ENCODE measurements at regions not wholly inside any gene's neighbourhood (a gene's known extent, or its start where the extent isn't known, plus 50 kb on each side); places are given as distances from the start of the nearest gene placed in this dataset.

DNA sequence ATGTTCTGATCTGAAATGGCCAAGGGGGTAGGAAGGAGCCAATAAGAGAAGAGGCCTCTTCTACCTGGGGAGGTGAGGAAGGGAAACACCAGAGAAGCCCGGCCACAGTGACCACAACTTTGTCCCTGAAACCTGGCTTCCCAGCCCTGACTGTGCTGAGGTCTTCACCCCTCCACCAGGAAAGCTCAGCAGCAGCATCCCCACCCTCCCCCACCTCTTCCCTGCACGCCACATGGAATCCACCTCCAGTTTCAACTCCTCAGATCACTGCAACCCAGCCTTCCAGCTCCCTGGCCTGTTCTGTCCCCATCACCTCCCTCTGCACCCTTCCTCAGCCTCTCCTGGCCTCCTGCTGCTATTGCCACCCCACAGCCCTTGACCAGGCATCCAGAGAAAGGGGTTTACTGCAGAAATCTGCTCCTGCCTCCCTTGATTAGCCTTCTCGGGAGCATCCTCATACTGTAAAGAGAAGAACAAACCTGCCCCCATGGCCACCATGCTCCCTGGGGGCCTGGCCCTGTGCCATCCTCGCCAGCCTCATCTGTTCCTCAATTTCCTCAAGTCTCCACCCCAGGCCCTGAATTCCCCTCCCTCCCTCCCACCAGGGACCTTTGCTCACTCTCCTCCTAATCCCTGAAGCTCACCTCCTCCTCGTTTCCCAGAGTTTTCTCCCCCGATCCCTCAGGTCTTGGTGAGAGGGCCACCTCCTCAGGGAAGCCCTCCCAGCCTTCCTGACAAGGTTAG is 450.9 kb downstream of the MATN1 start:
- Histone ChIP-seq H3K4me3 (ENCODE audit: low read length) (no peak overlapping the region), H3K36me3 (ENCODE audit: control insufficient read depth, low read length) (no peaks in the 10 kb centered on the region), H3K27ac (ENCODE audit: low read depth, low read length) (no peak overlapping the region), H3K9me2 (replicated peaks; ENCODE audit: control insufficient read depth, low read length) (no peaks in the 10 kb centered on the region), H4K20me1 (ENCODE audit: control insufficient read depth, insufficient read depth, low read depth, low read length) (no peaks in the 10 kb centered on the region), H3K4me2 (ENCODE audit: low read length) (no peak overlapping the region), H3K27me3 (ENCODE audit: control insufficient read depth, low read length) (0 out of 2 replicates have a peak, but pooled peaks cover 2% of the 10 kb centered on the region), H3K4me1 (ENCODE audit: control insufficient read depth, low read length) (no peaks in the 10 kb centered on the region), H3K79me2 (ENCODE audit: control insufficient read depth, low read length) (no peaks in the 10 kb centered on the region), H3K9me3 (ENCODE audit: control insufficient read depth, insufficient read depth, low read length) (peaks cover 12% of the 10 kb centered on the region; the same call in 1 of the 2 replicates), H3F3A (ENCODE audit: control insufficient read depth, insufficient read depth) (no peaks in the 10 kb centered on the region)
- TF ChIP-seq, protein P1, sequence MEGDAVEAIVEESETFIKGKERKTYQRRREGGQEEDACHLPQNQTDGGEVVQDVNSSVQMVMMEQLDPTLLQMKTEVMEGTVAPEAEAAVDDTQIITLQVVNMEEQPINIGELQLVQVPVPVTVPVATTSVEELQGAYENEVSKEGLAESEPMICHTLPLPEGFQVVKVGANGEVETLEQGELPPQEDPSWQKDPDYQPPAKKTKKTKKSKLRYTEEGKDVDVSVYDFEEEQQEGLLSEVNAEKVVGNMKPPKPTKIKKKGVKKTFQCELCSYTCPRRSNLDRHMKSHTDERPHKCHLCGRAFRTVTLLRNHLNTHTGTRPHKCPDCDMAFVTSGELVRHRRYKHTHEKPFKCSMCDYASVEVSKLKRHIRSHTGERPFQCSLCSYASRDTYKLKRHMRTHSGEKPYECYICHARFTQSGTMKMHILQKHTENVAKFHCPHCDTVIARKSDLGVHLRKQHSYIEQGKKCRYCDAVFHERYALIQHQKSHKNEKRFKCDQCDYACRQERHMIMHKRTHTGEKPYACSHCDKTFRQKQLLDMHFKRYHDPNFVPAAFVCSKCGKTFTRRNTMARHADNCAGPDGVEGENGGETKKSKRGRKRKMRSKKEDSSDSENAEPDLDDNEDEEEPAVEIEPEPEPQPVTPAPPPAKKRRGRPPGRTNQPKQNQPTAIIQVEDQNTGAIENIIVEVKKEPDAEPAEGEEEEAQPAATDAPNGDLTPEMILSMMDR (IDR thresholded peaks at IDR 0.05; ENCODE audit: low read depth, low read length, poor library complexity, severe bottlenecking), result no peak
- TF ChIP-seq EZH2phosphoT487 (IDR thresholded peaks at IDR 0.05; ENCODE audit: borderline replicate concordance, low read length), result no peak

DNA sequence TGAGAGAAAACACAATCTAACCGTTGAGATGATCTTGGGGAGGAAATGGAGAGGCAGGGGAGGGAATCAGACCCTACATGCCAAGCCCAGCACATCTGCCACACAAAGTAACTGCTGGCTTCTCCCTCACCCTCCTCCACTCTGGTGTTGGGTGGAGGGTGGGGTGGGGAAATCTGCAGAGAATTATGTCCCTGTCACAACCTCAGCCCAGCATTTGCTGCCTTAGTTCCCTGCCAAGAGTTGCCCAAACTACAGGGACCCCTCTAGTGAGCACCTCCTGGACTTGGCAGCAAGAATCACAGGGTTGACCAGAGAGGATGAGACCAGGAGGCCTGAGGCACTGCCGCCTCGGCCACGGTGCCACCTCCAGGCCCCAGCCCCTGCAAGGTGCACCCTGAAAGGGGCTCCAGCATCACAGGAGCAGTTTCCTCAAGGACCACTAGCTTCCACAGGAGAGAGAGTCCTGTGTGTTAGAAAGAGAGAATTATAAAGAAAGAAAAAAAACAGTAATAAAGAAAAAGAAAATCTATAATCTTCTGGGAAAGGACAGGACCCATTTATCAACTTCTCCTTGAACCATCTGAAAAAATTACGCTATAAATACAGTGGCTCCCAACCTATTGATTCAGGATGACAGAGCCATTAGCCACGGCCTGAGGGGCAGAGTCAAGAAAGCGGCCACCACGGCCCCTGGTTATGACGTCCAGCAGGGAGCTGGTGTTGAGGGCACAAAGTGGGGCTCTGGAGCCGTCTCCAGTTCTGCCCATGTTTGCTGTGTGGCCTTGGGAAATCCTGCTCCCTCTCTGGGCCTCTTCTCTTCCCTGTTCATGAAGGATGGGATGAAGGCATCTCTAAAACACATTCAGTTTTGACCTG is 451.7 kb downstream of the MATN1 start:
- Histone ChIP-seq H4K20me1 (ENCODE audit: control insufficient read depth, insufficient read depth, low read depth, low read length) (no peaks in the 10 kb centered on the region), H3K27me3 (ENCODE audit: control insufficient read depth, low read length) (0 out of 2 replicates have a peak, but pooled peaks cover 2% of the 10 kb centered on the region), H3K4me1 (ENCODE audit: control insufficient read depth, low read length) (no peaks in the 10 kb centered on the region), H3K9me2 (replicated peaks; ENCODE audit: control insufficient read depth, low read length) (no peaks in the 10 kb centered on the region), H3K4me3 (ENCODE audit: low read length) (no peak overlapping the region), H3K9me3 (ENCODE audit: control insufficient read depth, insufficient read depth, low read length) (peaks cover 12% of the 10 kb centered on the region; the same call in 1 of the 2 replicates), H3K4me2 (ENCODE audit: low read length) (no peak overlapping the region), H3K79me2 (ENCODE audit: control insufficient read depth, low read length) (no peaks in the 10 kb centered on the region), H3K27ac (ENCODE audit: low read depth, low read length) (no peak overlapping the region), H3F3A (ENCODE audit: control insufficient read depth, insufficient read depth) (no peaks in the 10 kb centered on the region), H3K36me3 (ENCODE audit: control insufficient read depth, low read length) (no peaks in the 10 kb centered on the region)
- TF ChIP-seq EZH2phosphoT487 (IDR thresholded peaks at IDR 0.05; ENCODE audit: borderline replicate concordance, low read length), result no peak
- TF ChIP-seq, protein P1 (IDR thresholded peaks at IDR 0.05; ENCODE audit: low read depth, low read length, poor library complexity, severe bottlenecking), result no peak

DNA sequence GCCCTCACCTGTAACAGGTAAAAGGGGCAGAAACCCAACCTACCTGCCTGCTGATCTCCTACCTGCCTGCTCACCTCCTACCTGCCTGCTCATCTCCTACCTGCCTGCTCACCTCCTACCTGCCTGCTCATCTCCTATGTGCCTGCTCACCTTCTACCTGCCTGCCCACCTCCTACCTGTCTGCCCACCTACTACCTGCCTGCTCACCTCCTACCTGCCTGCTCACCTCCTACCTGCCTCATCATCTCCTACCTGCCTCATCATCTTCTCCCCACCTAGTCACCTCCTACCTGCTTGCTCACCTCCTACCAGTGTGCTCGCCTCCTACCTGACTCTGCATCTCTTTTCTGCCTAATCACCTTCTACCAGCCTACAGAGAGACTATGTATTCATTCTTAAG is 452.9 kb downstream of the MATN1 start:
- H3F3A ChIP-seq (ENCODE audit: control insufficient read depth, insufficient read depth), result no peaks in the 10 kb centered on the region
- H3K4me2 ChIP-seq (ENCODE audit: low read length), result no peak overlapping the region
- no peaks in the 10 kb centered on the region for H3K79me2 ChIP-seq (ENCODE audit: control insufficient read depth, low read length)
- TF ChIP-seq EZH2phosphoT487 (IDR thresholded peaks at IDR 0.05; ENCODE audit: borderline replicate concordance, low read length), result no peak
- TF ChIP-seq, protein P1 (IDR thresholded peaks at IDR 0.05; ENCODE audit: low read depth, low read length, poor library complexity, severe bottlenecking), result no peak
- H3K27me3 ChIP-seq (ENCODE audit: control insufficient read depth, low read length), result 0 out of 2 replicates have a peak, but pooled peaks cover 2% of the 10 kb centered on the region
- H3K4me1 ChIP-seq (ENCODE audit: control insufficient read depth, low read length), result no peaks in the 10 kb centered on the region
- H3K9me2 ChIP-seq (replicated peaks; ENCODE audit: control insufficient read depth, low read length), result no peaks in the 10 kb centered on the region
- no peaks in the 10 kb centered on the region for H4K20me1 ChIP-seq (ENCODE audit: control insufficient read depth, insufficient read depth, low read depth, low read length)
- H3K36me3 ChIP-seq (ENCODE audit: control insufficient read depth, low read length), result no peaks in the 10 kb centered on the region
- H3K4me3 ChIP-seq (ENCODE audit: low read length), result no peak overlapping the region
- no peak overlapping the region for H3K27ac ChIP-seq (ENCODE audit: low read depth, low read length)
- peaks cover 12% of the 10 kb centered on the region; the same call in 1 of the 2 replicates for H3K9me3 ChIP-seq (ENCODE audit: control insufficient read depth, insufficient read depth, low read length)
